Vagina (tissue), 2 donors: ENCODE measurements at regions not wholly inside any gene's neighbourhood (a gene's known extent, or its start where the extent isn't known, plus 50 kb on each side); places are given as distances from the start of the nearest gene placed in this dataset.

Source experiments
- DNase-seq, 2 donors: peaks; one replicate each; pipeline ENCODE4 v3.0.0-alpha.2; 2017; ENCODE audit errors: extremely low spot score in 2 of 2
- H3K27ac ChIP-seq: fragments of 200-600 bp; sonication (generic); one replicate; pipeline ENCODE4 v1.5.1; 2019
- H3K27me3 ChIP-seq: fragments of 200-600 bp; sonication (generic); one replicate; pipeline ENCODE4 v1.5.1; 2019
- H3K36me3 ChIP-seq, 2 donors: fragments of 200-600 bp; sonication (generic); one replicate each; pipeline ENCODE4 v1.5.1; 2017 to 2019
- H3K4me1 ChIP-seq: fragments of 200-600 bp; sonication (generic); one replicate; pipeline ENCODE4 v1.5.1; 2019
- H3K4me3 ChIP-seq, 2 donors: fragments of 200-600 bp; sonication (generic); 1 replicate in 1 of 2; 2 replicates in 1 of 2; pipeline ENCODE4 v1.5.1; 2016 to 2019
- H3K9me3 ChIP-seq: fragments of 200-600 bp; sonication (generic); one replicate; pipeline ENCODE4 v1.5.1; 2019
- CTCF ChIP-seq, 3 experiments: fragments of 450-650 bp in 2 of 3; fragments of 200-600 bp in 1 of 3; sonication (generic) in 1 of 3; IDR thresholded peaks; one replicate each; pipeline ENCODE4 v1.5.1; 2017 to 2019; ENCODE audit warnings: antibody characterized with exemption in 3 of 3, mild to moderate bottlenecking in 2 of 3, moderate library complexity in 2 of 3
- POLR2A ChIP-seq, 2 donors: fragments of 450-650 bp; IDR thresholded peaks; one replicate each; pipeline ENCODE4 v1.6.1; 2017; ENCODE audit warnings: antibody characterized with exemption in 2 of 2, mild to moderate bottlenecking in 2 of 2, moderate library complexity in 2 of 2
- POLR2AphosphoS5 ChIP-seq, 2 donors: sonication (generic); formaldehyde crosslinking; IDR thresholded peaks; one replicate each; pipeline ENCODE4 v1.9.0; 2017; ENCODE audit warnings: antibody characterized with exemption in 2 of 2, mild to moderate bottlenecking in 2 of 2, low read depth in 1 of 2; ENCODE audit not compliant: insufficient read depth in 1 of 2
- intact Hi-C: fragments of 100-400 bp; cut with DNase I; formaldehyde crosslinking; loops from one replicate; pipeline ENCODE4 v1.15.1; 2023

DNA sequence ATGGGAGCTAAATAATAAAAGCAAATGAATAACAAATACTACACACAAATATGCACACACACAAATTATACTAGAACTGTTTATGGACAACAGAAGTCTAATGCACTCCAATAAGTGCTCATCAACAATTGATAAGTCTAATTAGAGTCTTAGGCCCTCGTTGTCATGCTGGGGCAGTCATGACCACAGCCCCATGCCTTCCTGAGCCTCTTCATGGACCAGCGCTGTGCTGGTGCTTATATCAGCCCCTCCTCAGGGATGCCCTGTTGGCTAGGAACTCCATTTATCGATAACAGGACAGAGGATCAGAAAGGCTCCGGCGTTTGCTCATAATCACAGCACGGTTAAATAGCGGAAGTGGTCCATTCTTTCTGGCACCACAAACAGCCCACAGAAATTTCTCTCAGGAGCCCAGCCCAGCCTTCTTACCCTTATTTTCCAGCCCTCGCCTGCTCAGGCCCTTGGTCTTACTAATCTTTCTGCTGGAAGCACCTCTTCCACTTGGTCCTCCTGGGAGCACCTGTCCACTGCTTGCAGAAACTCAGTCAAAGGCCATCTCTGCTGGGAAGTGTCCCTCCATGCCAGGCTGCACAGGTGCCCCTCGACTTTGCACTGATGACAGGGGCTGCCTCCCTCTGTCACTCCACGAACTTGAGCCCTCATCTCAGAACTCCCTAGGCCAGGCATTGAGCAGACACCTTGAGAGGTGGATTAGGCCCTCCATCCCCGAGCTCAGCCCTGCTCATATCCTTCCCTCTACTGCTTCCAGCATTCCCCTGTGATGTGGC lies 500.2 kb upstream of the HS6ST1 start:
- Histone ChIP-seq H3K9me3 (no peaks in the 10 kb centered on the region), H3K27ac (no peak overlapping the region), H3K4me1 (no peaks in the 10 kb centered on the region), H3K36me3 (no peaks in the 10 kb centered on the region), H3K27me3 (no peaks in the 10 kb centered on the region), H3K4me3 (no peak overlapping the region)
- intact Hi-C loops, result no loop called here
- TF ChIP-seq POLR2AphosphoS5 (IDR thresholded peaks at IDR 0.05; ENCODE audit: insufficient read depth in 1 of 2, low read depth in 1 of 2) (no peak), POLR2A (IDR thresholded peaks at IDR 0.05) (no peak), CTCF (IDR thresholded peaks at IDR 0.05) (no peak)
- DNase-seq, result no peak

DNA sequence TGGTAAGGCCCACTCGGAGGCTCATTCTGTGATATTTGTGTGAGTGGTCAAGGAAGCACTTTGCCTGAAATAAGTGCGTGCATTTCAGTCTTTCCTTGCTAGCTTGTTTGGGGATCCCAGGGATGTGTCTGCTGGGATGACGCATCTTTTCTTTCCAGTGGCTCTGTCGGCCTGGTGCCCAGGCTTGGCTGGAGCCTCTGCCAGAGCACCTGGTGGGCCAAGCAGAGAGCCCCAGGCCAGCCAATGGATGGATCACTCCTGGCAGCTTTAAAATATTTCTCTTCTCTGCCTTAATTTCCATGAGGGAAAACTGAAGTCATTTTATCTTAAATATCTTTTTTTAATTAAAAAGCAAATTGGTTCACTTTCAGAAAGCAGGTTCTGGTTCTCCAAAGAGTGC lies 501.8 kb upstream of the HS6ST1 start:
- Histone ChIP-seq H3K4me1 (no peaks in the 10 kb centered on the region), H3K27me3 (no peaks in the 10 kb centered on the region), H3K36me3 (no peaks in the 10 kb centered on the region), H3K9me3 (no peaks in the 10 kb centered on the region), H3K4me3 (no peak overlapping the region), H3K27ac (no peak overlapping the region)
- no peak for DNase-seq
- intact Hi-C loops, result no loop called here
- TF ChIP-seq CTCF (IDR thresholded peaks at IDR 0.05) (no peak), POLR2A (IDR thresholded peaks at IDR 0.05) (no peak), POLR2AphosphoS5 (IDR thresholded peaks at IDR 0.05; ENCODE audit: insufficient read depth in 1 of 2, low read depth in 1 of 2) (no peak)

DNA sequence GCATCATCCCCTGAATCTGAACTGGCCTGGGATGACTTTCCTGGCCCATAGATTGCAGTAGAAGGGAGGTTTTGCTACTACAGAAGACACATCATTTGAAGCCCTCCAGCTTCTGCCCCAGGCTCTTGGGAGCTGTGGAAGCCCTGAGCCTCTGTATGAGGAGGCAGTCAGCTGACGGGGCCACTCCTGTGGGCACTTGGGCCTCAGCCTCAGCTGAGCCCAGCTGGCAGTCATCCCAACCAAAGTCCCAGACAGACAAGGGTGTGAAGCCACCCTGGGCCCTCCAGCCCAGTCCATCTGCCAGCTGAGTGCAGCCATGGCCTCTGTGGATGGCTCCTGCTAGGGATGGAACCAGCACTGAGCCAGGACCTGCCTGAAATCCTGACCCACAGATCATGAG lies 502.3 kb upstream of the HS6ST1 start:
- H3K27me3 ChIP-seq, result no peaks in the 10 kb centered on the region
- no peak for TF ChIP-seq CTCF (IDR thresholded peaks at IDR 0.05)
- no peak for TF ChIP-seq POLR2A (IDR thresholded peaks at IDR 0.05)
- TF ChIP-seq POLR2AphosphoS5 (IDR thresholded peaks at IDR 0.05; ENCODE audit: insufficient read depth in 1 of 2, low read depth in 1 of 2), result no peak
- H3K27ac ChIP-seq, result no peak overlapping the region
- no peak overlapping the region for H3K4me3 ChIP-seq
- DNase-seq, result no peak
- no peaks in the 10 kb centered on the region for H3K36me3 ChIP-seq
- intact Hi-C loops, result no loop called here
- H3K9me3 ChIP-seq, result no peaks in the 10 kb centered on the region
- no peaks in the 10 kb centered on the region for H3K4me1 ChIP-seq

- Histone ChIP-seq H3K27me3 (no peaks in the 10 kb centered on the region), H3K36me3 (no peaks in the 10 kb centered on the region), H3K27ac (no peak overlapping the region), H3K4me1 (no peaks in the 10 kb centered on the region), H3K9me3 (no peaks in the 10 kb centered on the region), H3K4me3 (no peak overlapping the region)
- DNase-seq, result no peak
- intact Hi-C loops, result no loop called here
- no peak for TF ChIP-seq POLR2A (IDR thresholded peaks at IDR 0.05)
- no peak for TF ChIP-seq POLR2AphosphoS5 (IDR thresholded peaks at IDR 0.05; ENCODE audit: insufficient read depth in 1 of 2, low read depth in 1 of 2)
- no peak for TF ChIP-seq CTCF (IDR thresholded peaks at IDR 0.05)
Measured at GRCh38 chr2:128832946-128833663, 514.4 kb upstream of the HS6ST1 start.

- H3K9me3 ChIP-seq, result no peaks in the 10 kb centered on the region
- intact Hi-C loops, result no loop called here
- H3K27ac ChIP-seq, result no peak overlapping the region
- no peaks in the 10 kb centered on the region for H3K36me3 ChIP-seq
- no peaks in the 10 kb centered on the region for H3K27me3 ChIP-seq
- no peak for TF ChIP-seq CTCF (IDR thresholded peaks at IDR 0.05)
- no peak for TF ChIP-seq POLR2AphosphoS5 (IDR thresholded peaks at IDR 0.05; ENCODE audit: insufficient read depth in 1 of 2, low read depth in 1 of 2)
- TF ChIP-seq POLR2A (IDR thresholded peaks at IDR 0.05), result no peak
- DNase-seq, result no peak
- H3K4me3 ChIP-seq, result no peak overlapping the region
- H3K4me1 ChIP-seq, result no peaks in the 10 kb centered on the region
Measured at GRCh38 chr2:128833664-128834027, 515.0 kb upstream of the HS6ST1 start.
